AG04450 (cell line): ENCODE measurements at regions not wholly inside any gene's neighbourhood (a gene's known extent, or its start where the extent isn't known, plus 50 kb on each side); places are given as distances from the start of the nearest gene placed in this dataset.

Experiments used
- CTCF ChIA-PET: fragments of 300-600, 350-600 bp; formaldehyde crosslinking; extraction: SDS; loops from one replicate; lab custom pipeline; 2022; ENCODE audit warnings: antibody characterized with exemption, inconsistent platforms; lab: Charles Lee
- POLR2A ChIA-PET: fragments of 350-600 bp; formaldehyde crosslinking; extraction: SDS; loops from one replicate; lab custom pipeline; 2021; ENCODE audit warnings: antibody characterized with exemption, inconsistent platforms; lab: Yijun Ruan, JAX
- DNase-seq: peaks from one replicate; pipeline ENCODE4 v3.0.0-alpha.2; 2011; ENCODE audit warnings: low read depth, low spot score
- H3K27ac ChIP-seq: one replicate; pipeline ENCODE4 v1.5.1; 2012; ENCODE audit warnings: low read depth, low read length, control low read depth
- H3K27me3 ChIP-seq: one replicate; pipeline ENCODE4 v1.6.0; 2012; ENCODE audit warnings: low read length; ENCODE audit not compliant: control insufficient read depth, insufficient read depth
- H3K4me3 ChIP-seq: 2 replicates; pipeline ENCODE4 v1.5.1; 2011; ENCODE audit warnings: mild to moderate bottlenecking, low read depth, low read length, control low read depth
- H3K9me3 ChIP-seq: 2 replicates; pipeline ENCODE4 v1.5.1; 2012; ENCODE audit warnings: low read length; ENCODE audit not compliant: control insufficient read depth, insufficient read depth
- TF ChIP-seq, protein P1 (sequence below): IDR thresholded peaks from 2 replicates; pipeline ENCODE4 v1.5.1; 2011; ENCODE audit warnings: low read depth, low read length, control low read depth, inconsistent platforms

DNA sequence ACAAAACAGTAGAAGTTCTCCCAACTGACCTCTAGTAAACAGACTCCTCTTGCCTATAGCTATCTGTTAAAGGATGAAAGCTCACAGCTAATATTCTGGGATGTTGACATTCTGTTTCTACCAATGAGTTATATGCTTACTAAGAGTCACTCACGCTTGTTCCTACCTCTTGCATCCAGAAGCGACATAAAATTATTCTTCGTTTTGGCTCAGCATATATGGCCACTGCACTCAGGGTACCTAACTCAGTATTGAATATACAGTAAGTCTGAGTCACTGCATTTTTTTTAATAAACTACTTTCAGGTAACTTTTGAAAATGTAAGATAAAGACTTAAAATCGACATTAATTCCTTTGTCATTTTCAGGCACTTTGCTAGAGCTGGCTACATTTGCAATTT is 214.4 kb upstream of the STXBP5 start:
- TF ChIP-seq, protein P1, sequence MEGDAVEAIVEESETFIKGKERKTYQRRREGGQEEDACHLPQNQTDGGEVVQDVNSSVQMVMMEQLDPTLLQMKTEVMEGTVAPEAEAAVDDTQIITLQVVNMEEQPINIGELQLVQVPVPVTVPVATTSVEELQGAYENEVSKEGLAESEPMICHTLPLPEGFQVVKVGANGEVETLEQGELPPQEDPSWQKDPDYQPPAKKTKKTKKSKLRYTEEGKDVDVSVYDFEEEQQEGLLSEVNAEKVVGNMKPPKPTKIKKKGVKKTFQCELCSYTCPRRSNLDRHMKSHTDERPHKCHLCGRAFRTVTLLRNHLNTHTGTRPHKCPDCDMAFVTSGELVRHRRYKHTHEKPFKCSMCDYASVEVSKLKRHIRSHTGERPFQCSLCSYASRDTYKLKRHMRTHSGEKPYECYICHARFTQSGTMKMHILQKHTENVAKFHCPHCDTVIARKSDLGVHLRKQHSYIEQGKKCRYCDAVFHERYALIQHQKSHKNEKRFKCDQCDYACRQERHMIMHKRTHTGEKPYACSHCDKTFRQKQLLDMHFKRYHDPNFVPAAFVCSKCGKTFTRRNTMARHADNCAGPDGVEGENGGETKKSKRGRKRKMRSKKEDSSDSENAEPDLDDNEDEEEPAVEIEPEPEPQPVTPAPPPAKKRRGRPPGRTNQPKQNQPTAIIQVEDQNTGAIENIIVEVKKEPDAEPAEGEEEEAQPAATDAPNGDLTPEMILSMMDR: no peak
- no peak for DNase-seq
- POLR2A ChIA-PET: no interaction called here
- no peak overlapping the region for H3K27ac ChIP-seq
- no peak overlapping the region for H3K4me3 ChIP-seq
- H3K27me3 ChIP-seq: no peaks in the 10 kb centered on the region
- CTCF ChIA-PET: no interaction called here
- H3K9me3 ChIP-seq: no peaks in the 10 kb centered on the region

DNA sequence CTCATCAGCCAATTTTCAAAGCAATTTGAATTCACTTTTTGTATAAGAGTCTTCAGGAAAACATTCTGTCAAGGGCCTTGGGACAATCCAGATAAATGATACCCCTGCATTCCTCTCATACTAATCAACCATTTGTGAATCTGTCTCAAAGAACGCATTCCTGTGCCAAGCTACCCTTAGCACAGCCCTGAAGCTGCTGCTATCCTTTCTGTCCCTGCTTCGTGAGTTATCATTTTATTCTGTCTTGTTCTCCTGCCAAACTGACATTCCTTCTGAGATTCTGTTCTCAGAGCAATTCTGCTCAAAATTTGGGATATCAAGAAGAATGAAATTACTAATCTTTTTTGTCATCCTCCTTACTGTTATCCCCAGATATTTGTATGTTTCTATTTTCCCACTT is 213.9 kb upstream of the STXBP5 start:
- ChIA-PET POLR2A (no interaction called here), CTCF (interaction anchor here (0.7 kb wide), 1 partner anchor 44 kb away, joined by 3 read pairs; no protein-coding TSS in a partner anchor)
- Histone ChIP-seq H3K9me3 (no peaks in the 10 kb centered on the region), H3K27ac (no peak overlapping the region), H3K4me3 (no peak overlapping the region), H3K27me3 (no peaks in the 10 kb centered on the region)
- TF ChIP-seq, protein P1: no peak
- no peak for DNase-seq

DNA sequence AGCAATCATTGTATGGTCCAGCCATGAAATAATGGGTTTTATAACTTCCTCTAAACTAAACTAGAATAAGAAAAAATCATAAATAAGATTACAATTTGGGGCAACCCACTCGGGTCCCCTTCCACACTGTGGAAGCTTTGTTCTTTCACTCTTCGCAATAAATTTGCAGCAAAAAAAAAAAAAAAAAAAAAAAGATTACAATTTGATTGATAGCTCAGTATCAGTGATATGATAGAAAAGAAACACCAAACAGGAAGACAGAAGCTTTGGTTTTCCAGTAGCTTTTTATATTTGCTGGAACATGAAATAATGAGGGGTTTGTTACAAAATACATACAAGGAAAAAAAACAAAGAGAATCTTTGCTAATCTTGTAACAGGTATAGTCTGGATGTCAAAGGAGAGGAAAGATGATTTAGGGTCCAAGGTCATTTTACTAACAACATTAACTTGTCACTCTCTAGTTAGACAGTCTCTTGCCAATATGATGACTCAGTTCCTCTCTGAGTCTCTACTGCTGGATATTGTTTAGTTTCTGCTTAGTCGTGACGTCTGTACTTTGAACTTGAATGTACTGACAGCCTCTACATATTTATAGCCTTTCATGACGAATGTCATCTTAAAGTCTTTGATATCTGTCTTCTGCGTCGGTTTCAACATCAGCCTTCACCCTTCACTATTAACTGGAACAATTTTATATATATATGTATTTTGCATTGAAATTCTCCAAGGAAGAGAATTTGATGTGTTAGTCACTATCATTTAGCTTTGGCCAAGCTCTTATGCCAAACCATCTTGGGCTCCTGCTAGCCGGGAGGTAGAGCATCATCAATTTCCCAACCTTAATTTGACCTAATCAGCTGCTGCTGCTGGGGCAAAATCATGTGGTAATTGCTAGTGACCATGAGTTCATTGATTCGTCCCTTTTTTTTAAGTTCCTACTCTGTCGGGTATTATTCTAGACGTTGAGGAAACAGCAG is 213.1 kb upstream of the STXBP5 start:
- DNase-seq: no peak
- POLR2A ChIA-PET: no interaction called here
- Histone ChIP-seq H3K27me3 (no peaks in the 10 kb centered on the region), H3K9me3 (no peaks in the 10 kb centered on the region), H3K27ac (no peak overlapping the region), H3K4me3 (no peak overlapping the region)
- TF ChIP-seq, protein P1: no peak
- CTCF ChIA-PET: interaction anchor here (0.6 to 0.7 kb wide), 2 partner anchors 31 to 45 kb away, joined by 3 to 5 read pairs; no protein-coding TSS in a partner anchor

DNA sequence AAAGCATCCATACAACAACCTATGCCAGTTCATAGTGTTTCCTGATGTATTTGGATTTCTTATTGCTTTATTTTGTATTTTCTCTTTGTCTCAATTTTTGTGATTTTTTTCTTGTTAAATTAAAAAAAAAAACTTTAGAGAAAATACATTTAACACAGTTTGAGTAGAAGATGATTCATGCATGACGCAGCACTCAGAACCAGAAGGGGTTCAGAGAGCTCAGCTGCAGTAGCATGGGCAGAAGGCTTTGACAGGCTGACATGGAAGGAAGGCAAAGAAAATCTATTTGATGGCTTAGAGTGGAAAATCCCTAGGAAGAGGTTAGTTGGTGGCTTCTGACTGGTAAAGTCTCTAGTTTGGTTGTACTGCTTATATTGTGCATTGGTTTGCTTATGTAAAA is 207.2 kb upstream of the STXBP5 start:
- no peak overlapping the region for H3K4me3 ChIP-seq
- CTCF ChIA-PET: no interaction called here
- H3K9me3 ChIP-seq: no peaks in the 10 kb centered on the region
- no peak overlapping the region for H3K27ac ChIP-seq
- POLR2A ChIA-PET: no interaction called here
- no peaks in the 10 kb centered on the region for H3K27me3 ChIP-seq
- DNase-seq: peak; percentile 51
- TF ChIP-seq, protein P1: no peak

DNA sequence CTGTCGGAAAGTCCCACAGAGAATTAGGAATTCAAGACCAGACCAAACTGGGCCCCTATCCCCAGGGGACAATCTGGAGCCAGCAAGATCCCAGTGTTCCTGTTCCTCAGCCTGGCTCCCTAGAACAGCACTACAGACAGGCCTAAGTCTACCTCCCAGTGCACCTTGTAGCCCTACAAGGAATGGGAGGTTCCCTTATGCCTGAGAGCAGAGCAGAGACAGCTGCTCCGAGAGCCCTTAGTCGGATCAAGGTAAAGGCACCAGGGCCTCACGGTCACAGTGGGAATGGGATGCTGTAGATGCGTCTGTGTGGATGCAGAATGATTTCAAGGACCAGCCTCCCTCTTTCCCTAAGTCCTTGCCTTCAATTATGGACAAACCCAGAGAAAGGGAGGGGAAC is 204.5 kb upstream of the STXBP5 start:
- TF ChIP-seq, protein P1: no peak
- H3K27ac ChIP-seq: no peak overlapping the region
- DNase-seq: no peak
- no peaks in the 10 kb centered on the region for H3K9me3 ChIP-seq
- H3K4me3 ChIP-seq: no peak overlapping the region
- CTCF ChIA-PET: no interaction called here
- POLR2A ChIA-PET: no interaction called here
- H3K27me3 ChIP-seq: no peaks in the 10 kb centered on the region
